ENCODE measurements at regions not wholly inside any gene's neighbourhood (a gene's known extent, or its start where the extent isn't known, plus 50 kb on each side); places are given as distances from the start of the nearest gene placed in this dataset.
"Not testable (repeated sequence)": the region's sequence is repeated elsewhere in the genome, so short reads cannot be mapped to it uniquely, and the experiment has no call there.

- H3K36me3 Mint-ChIP-seq, result no peaks in the 10 kb centered on the region
- no peak for TF ChIP-seq CTCF (conservative IDR thresholded peaks at IDR 0.05)
- no peak overlapping the region for H3K27ac Mint-ChIP-seq
These were observed 170.8 kb upstream of the DYRK2 start for GRCh38 chr12:67477681-67478265.

GRCh38 chr12:67482751-67483661 lies 165.5 kb upstream of the DYRK2 start:
- Mint-ChIP-seq H3K4me1 (ENCODE audit: unreplicated experiment) (peaks cover 22% of the 10 kb centered on the region), H3K27me3 (no peaks in the 10 kb centered on the region), H3K36me3 (no peaks in the 10 kb centered on the region), H3K4me3 (no peak overlapping the region), H3K27ac (peak overlapping the region; percentile 73), H3K9me3 (peaks cover 6% of the 10 kb centered on the region)
- no peak for DNase-seq (ENCODE audit: extremely low spot score, unreplicated experiment)
- no peak for TF ChIP-seq CTCF (conservative IDR thresholded peaks at IDR 0.05)

More at GRCh38 chr12:67477681-67478265, 170.8 kb upstream of the DYRK2 start:
- no peak overlapping the region for H3K4me3 Mint-ChIP-seq
- DNase-seq (ENCODE audit: extremely low spot score, unreplicated experiment), result no peak
- H3K9me3 Mint-ChIP-seq, result no peaks in the 10 kb centered on the region
- H3K4me1 Mint-ChIP-seq (ENCODE audit: unreplicated experiment), result peaks cover 4% of the 10 kb centered on the region
- H3K27me3 Mint-ChIP-seq, result no peaks in the 10 kb centered on the region

- Mint-ChIP-seq H3K9me3 (peaks cover 8% of the 10 kb centered on the region), H3K27ac (peak overlapping the region; percentile 73), H3K36me3 (peaks cover 2% of the 10 kb centered on the region), H3K4me3 (no peak overlapping the region), H3K27me3 (no peaks in the 10 kb centered on the region), H3K4me1 (ENCODE audit: unreplicated experiment) (peaks cover 22% of the 10 kb centered on the region)
- DNase-seq (ENCODE audit: extremely low spot score, unreplicated experiment), result no peak
- TF ChIP-seq CTCF (conservative IDR thresholded peaks at IDR 0.05), result no peak
These were observed 164.5 kb upstream of the DYRK2 start for GRCh38 chr12:67483871-67484554.

- H3K36me3 Mint-ChIP-seq, result peaks cover 7% of the 10 kb centered on the region
- H3K27ac Mint-ChIP-seq, result peak overlapping the region; percentile 73
- H3K4me3 Mint-ChIP-seq, result no peak overlapping the region
- TF ChIP-seq CTCF (conservative IDR thresholded peaks at IDR 0.05), result no peak
- peaks cover 22% of the 10 kb centered on the region for H3K4me1 Mint-ChIP-seq (ENCODE audit: unreplicated experiment)
- H3K27me3 Mint-ChIP-seq, result no peaks in the 10 kb centered on the region
- H3K9me3 Mint-ChIP-seq, result peaks cover 11% of the 10 kb centered on the region
- no peak for DNase-seq (ENCODE audit: extremely low spot score, unreplicated experiment)
These were observed 163.6 kb upstream of the DYRK2 start for GRCh38 chr12:67484791-67485480.

- Mint-ChIP-seq H3K4me1 (ENCODE audit: unreplicated experiment) (peaks cover 22% of the 10 kb centered on the region), H3K4me3 (no peak overlapping the region), H3K27me3 (no peaks in the 10 kb centered on the region)
These were observed 161.9 kb upstream of the DYRK2 start for GRCh38 chr12:67486671-67487070.

DNA sequence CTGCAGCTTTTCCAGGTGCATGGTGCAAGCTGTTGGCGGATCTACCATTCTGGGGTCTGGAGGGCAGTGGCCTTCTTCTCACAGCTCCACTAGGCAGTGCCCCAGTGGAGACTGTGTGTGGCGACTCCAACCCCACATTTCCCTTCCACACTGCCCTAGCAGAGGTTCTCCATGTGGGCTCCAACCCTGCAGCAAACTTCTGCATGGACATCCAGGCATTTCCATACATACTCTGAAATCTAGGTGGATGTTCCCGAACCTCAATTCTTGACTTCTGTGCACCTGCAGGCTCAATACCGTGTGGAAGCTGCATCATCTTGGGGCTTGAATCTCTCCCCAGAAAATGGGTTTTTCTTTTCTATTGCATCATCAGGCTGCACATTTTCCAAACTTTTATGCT lies 160.2 kb upstream of the DYRK2 start:
- DNase-seq (ENCODE audit: extremely low spot score, unreplicated experiment); H3K27ac Mint-ChIP-seq; H3K27me3 Mint-ChIP-seq; H3K36me3 Mint-ChIP-seq; H3K4me3 Mint-ChIP-seq: not testable (repeated sequence)
- peaks cover 13% of the 10 kb centered on the region for H3K4me1 Mint-ChIP-seq (ENCODE audit: unreplicated experiment)
- peaks cover 33% of the 10 kb centered on the region for H3K9me3 Mint-ChIP-seq

More at GRCh38 chr12:67486671-67487070, 161.9 kb upstream of the DYRK2 start:
- Mint-ChIP-seq H3K36me3 (peaks cover 7% of the 10 kb centered on the region), H3K9me3 (peaks cover 22% of the 10 kb centered on the region), H3K27ac (no peak overlapping the region)
- no peak for TF ChIP-seq CTCF (conservative IDR thresholded peaks at IDR 0.05)
- no peak for DNase-seq (ENCODE audit: extremely low spot score, unreplicated experiment)

All from type B pancreatic cell (in vitro differentiated cells).